HUES6 (cell line): ENCODE measurements at regions not wholly inside any gene's neighbourhood (a gene's known extent, or its start where the extent isn't known, plus 50 kb on each side); places are given as distances from the start of the nearest gene placed in this dataset.

Experiments used
- H3K27ac ChIP-seq: 2 replicates; pipeline ENCODE4 v1.7.0; 2013; ENCODE audit warnings: low read depth, mild to moderate bottlenecking, low read length, inconsistent platforms
- H3K27me3 ChIP-seq: 2 replicates; pipeline ENCODE4 v1.6.1; 2013; ENCODE audit warnings: low read length; ENCODE audit not compliant: control insufficient read depth, insufficient read depth
- H3K36me3 ChIP-seq: 2 replicates; pipeline ENCODE4 v1.6.1; 2013; ENCODE audit warnings: low read length; ENCODE audit not compliant: control insufficient read depth, insufficient read depth
- H3K4me1 ChIP-seq: 2 replicates; pipeline ENCODE4 v1.6.1; 2013; ENCODE audit warnings: low read length; ENCODE audit not compliant: control insufficient read depth, insufficient read depth
- H3K4me3 ChIP-seq: 2 replicates; pipeline ENCODE4 v1.5.1; 2013; ENCODE audit warnings: low read depth, low read length
- H3K9ac ChIP-seq: one replicate; pipeline ENCODE4 v1.6.1; 2013; ENCODE audit warnings: mild to moderate bottlenecking, low read length
- H3K9me3 ChIP-seq: 2 replicates; pipeline ENCODE4 v1.6.1; 2013; ENCODE audit warnings: low read depth, low read length; ENCODE audit not compliant: control insufficient read depth, insufficient read depth

GRCh38 chr9:82443312-82443711 lies 454.7 kb downstream of the SPATA31D1 start:
- no peak overlapping the region for H3K4me3 ChIP-seq
- no peak overlapping the region for H3K9ac ChIP-seq
- peaks cover 55% of the 10 kb centered on the region for H3K9me3 ChIP-seq
- H3K36me3 ChIP-seq: no peaks in the 10 kb centered on the region
- H3K27ac ChIP-seq: no peak overlapping the region
- no peaks in the 10 kb centered on the region for H3K27me3 ChIP-seq
- H3K4me1 ChIP-seq: no peaks in the 10 kb centered on the region

GRCh38 chr9:82445556-82445955 lies 457.0 kb downstream of the SPATA31D1 start:
- Histone ChIP-seq H3K4me3 (no peak overlapping the region), H3K27me3 (no peaks in the 10 kb centered on the region), H3K4me1 (no peaks in the 10 kb centered on the region), H3K36me3 (no peaks in the 10 kb centered on the region), H3K27ac (no peak overlapping the region), H3K9me3 (peaks cover 42% of the 10 kb centered on the region), H3K9ac (no peak overlapping the region)

- H3K27me3 ChIP-seq: no peaks in the 10 kb centered on the region
Measured at GRCh38 chr9:82447343-82447742, 458.8 kb downstream of the SPATA31D1 start.

GRCh38 chr9:82449986-82450385 lies 461.4 kb downstream of the SPATA31D1 start:
- Histone ChIP-seq H3K4me1 (no peaks in the 10 kb centered on the region), H3K27me3 (no peaks in the 10 kb centered on the region), H3K9ac (no peak overlapping the region), H3K9me3 (peaks cover 21% of the 10 kb centered on the region), H3K4me3 (no peak overlapping the region), H3K36me3 (no peaks in the 10 kb centered on the region), H3K27ac (no peak overlapping the region)

More at GRCh38 chr9:82447343-82447742, 458.8 kb downstream of the SPATA31D1 start:
- Histone ChIP-seq H3K4me3 (no peak overlapping the region), H3K9me3 (peaks cover 26% of the 10 kb centered on the region), H3K27ac (no peak overlapping the region), H3K9ac (no peak overlapping the region), H3K4me1 (no peaks in the 10 kb centered on the region), H3K36me3 (no peaks in the 10 kb centered on the region)

- Histone ChIP-seq H3K27me3 (no peaks in the 10 kb centered on the region), H3K36me3 (no peaks in the 10 kb centered on the region), H3K9me3 (no peaks in the 10 kb centered on the region), H3K9ac (no peak overlapping the region), H3K4me1 (no peaks in the 10 kb centered on the region), H3K27ac (no peak overlapping the region), H3K4me3 (no peak overlapping the region)
Measured at GRCh38 chr9:82454509-82455190, 466.1 kb downstream of the SPATA31D1 start.

GRCh38 chr9:82456642-82457041 lies 468.1 kb downstream of the SPATA31D1 start:
- Histone ChIP-seq H3K36me3 (no peaks in the 10 kb centered on the region), H3K27ac (no peak overlapping the region), H3K4me1 (no peaks in the 10 kb centered on the region), H3K9ac (no peak overlapping the region), H3K4me3 (no peak overlapping the region), H3K27me3 (no peaks in the 10 kb centered on the region), H3K9me3 (no peaks in the 10 kb centered on the region)

- no peaks in the 10 kb centered on the region for H3K9me3 ChIP-seq
- no peak overlapping the region for H3K9ac ChIP-seq
- H3K36me3 ChIP-seq: no peaks in the 10 kb centered on the region
- no peaks in the 10 kb centered on the region for H3K27me3 ChIP-seq
- no peaks in the 10 kb centered on the region for H3K4me1 ChIP-seq
- no peak overlapping the region for H3K27ac ChIP-seq
- H3K4me3 ChIP-seq: no peak overlapping the region
Measured at GRCh38 chr9:82457298-82457697, 468.7 kb downstream of the SPATA31D1 start.

GRCh38 chr9:82457891-82458290 lies 469.3 kb downstream of the SPATA31D1 start:
- no peaks in the 10 kb centered on the region for H3K9me3 ChIP-seq
- H3K27ac ChIP-seq: no peak overlapping the region
- H3K4me1 ChIP-seq: no peaks in the 10 kb centered on the region
- no peak overlapping the region for H3K9ac ChIP-seq
- H3K27me3 ChIP-seq: no peaks in the 10 kb centered on the region
- no peak overlapping the region for H3K4me3 ChIP-seq
- no peaks in the 10 kb centered on the region for H3K36me3 ChIP-seq

GRCh38 chr9:82458296-82458695 lies 469.7 kb downstream of the SPATA31D1 start:
- Histone ChIP-seq H3K36me3 (no peaks in the 10 kb centered on the region), H3K4me1 (no peaks in the 10 kb centered on the region), H3K4me3 (no peak overlapping the region), H3K9ac (no peak overlapping the region), H3K27me3 (no peaks in the 10 kb centered on the region), H3K9me3 (no peaks in the 10 kb centered on the region), H3K27ac (no peak overlapping the region)

GRCh38 chr9:82466616-82467260 lies 478.2 kb downstream of the SPATA31D1 start:
- Histone ChIP-seq H3K27ac (no peak overlapping the region), H3K9ac (no peak overlapping the region), H3K27me3 (no peaks in the 10 kb centered on the region), H3K4me1 (no peaks in the 10 kb centered on the region), H3K4me3 (no peak overlapping the region), H3K36me3 (no peaks in the 10 kb centered on the region), H3K9me3 (no peaks in the 10 kb centered on the region)

- Histone ChIP-seq H3K4me1 (no peaks in the 10 kb centered on the region), H3K27ac (no peak overlapping the region), H3K4me3 (no peak overlapping the region), H3K36me3 (no peaks in the 10 kb centered on the region), H3K27me3 (no peaks in the 10 kb centered on the region), H3K9ac (no peak overlapping the region), H3K9me3 (no peaks in the 10 kb centered on the region)
Measured at GRCh38 chr9:82467436-82467835, 478.9 kb downstream of the SPATA31D1 start.
